ENCODE measurements at regions not wholly inside any gene's neighbourhood (a gene's known extent, or its start where the extent isn't known, plus 50 kb on each side); places are given as distances from the start of the nearest gene placed in this dataset.

GRCh38 chr14:95464103-95464502 is 52.3 kb downstream of the SYNE3 start:
- no peak for TF ChIP-seq RAD21 (IDR thresholded peaks at IDR 0.05; ENCODE audit: low read depth)
- no peak for TF ChIP-seq TAF1 (IDR thresholded peaks at IDR 0.05; ENCODE audit: low read depth)
- no peak for TF ChIP-seq EGR1 (IDR thresholded peaks at IDR 0.05)
- no peak for TF ChIP-seq EP300 (IDR thresholded peaks at IDR 0.05; ENCODE audit: borderline replicate concordance)
- no peak for TF ChIP-seq CREB1 (IDR thresholded peaks at IDR 0.05; ENCODE audit: low read depth)
- no peak for TF ChIP-seq YY1 (IDR thresholded peaks at IDR 0.05; ENCODE audit: low read depth)
- TF ChIP-seq, protein P1, sequence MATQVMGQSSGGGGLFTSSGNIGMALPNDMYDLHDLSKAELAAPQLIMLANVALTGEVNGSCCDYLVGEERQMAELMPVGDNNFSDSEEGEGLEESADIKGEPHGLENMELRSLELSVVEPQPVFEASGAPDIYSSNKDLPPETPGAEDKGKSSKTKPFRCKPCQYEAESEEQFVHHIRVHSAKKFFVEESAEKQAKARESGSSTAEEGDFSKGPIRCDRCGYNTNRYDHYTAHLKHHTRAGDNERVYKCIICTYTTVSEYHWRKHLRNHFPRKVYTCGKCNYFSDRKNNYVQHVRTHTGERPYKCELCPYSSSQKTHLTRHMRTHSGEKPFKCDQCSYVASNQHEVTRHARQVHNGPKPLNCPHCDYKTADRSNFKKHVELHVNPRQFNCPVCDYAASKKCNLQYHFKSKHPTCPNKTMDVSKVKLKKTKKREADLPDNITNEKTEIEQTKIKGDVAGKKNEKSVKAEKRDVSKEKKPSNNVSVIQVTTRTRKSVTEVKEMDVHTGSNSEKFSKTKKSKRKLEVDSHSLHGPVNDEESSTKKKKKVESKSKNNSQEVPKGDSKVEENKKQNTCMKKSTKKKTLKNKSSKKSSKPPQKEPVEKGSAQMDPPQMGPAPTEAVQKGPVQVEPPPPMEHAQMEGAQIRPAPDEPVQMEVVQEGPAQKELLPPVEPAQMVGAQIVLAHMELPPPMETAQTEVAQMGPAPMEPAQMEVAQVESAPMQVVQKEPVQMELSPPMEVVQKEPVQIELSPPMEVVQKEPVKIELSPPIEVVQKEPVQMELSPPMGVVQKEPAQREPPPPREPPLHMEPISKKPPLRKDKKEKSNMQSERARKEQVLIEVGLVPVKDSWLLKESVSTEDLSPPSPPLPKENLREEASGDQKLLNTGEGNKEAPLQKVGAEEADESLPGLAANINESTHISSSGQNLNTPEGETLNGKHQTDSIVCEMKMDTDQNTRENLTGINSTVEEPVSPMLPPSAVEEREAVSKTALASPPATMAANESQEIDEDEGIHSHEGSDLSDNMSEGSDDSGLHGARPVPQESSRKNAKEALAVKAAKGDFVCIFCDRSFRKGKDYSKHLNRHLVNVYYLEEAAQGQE (IDR thresholded peaks at IDR 0.05; ENCODE audit: low read depth) = no peak
- TF ChIP-seq FOXM1 (IDR thresholded peaks at IDR 0.05; ENCODE audit: borderline replicate concordance, low read depth) = no peak
- no peak for TF ChIP-seq USF1 (IDR thresholded peaks at IDR 0.05)
- no peak for TF ChIP-seq ZBTB7A (IDR thresholded peaks at IDR 0.05; ENCODE audit: low read depth)
- no peak for TF ChIP-seq NFIC (IDR thresholded peaks at IDR 0.05)
- TF ChIP-seq TCF12 (IDR thresholded peaks at IDR 0.05; ENCODE audit: low read depth) = no peak

All from Ishikawa (cell line).